ENCODE measurements at regions not wholly inside any gene's neighbourhood (a gene's known extent, or its start where the extent isn't known, plus 50 kb on each side); places are given as distances from the start of the nearest gene placed in this dataset.
"Not testable (repeated sequence)": the region's sequence is repeated elsewhere in the genome, so short reads cannot be mapped to it uniquely, and the experiment has no call there.

- no peak for FAIRE-seq
Observed at GRCh38 chr22:45061332-45061731, 51.5 kb upstream of the PHF21B start.

GRCh38 chr22:45064313-45065278 is 54.8 kb upstream of the PHF21B start:
- no peak for FAIRE-seq

- FAIRE-seq: no peak
Observed at GRCh38 chr22:45065726-45066125, 55.9 kb upstream of the PHF21B start.

- no peak for FAIRE-seq
Observed at GRCh38 chr22:45067731-45068130, 57.9 kb upstream of the PHF21B start.

- no peak for FAIRE-seq
Observed at GRCh38 chr22:45069925-45070324, 60.1 kb upstream of the PHF21B start.

- FAIRE-seq: no peak
Observed at GRCh38 chr22:45071618-45072017, 61.8 kb upstream of the PHF21B start.

GRCh38 chr22:45072322-45072903 is 62.6 kb upstream of the PHF21B start:
- no peak for FAIRE-seq

GRCh38 chr22:45073064-45073463 is 63.3 kb upstream of the PHF21B start:
- FAIRE-seq: no peak

GRCh38 chr22:45077286-45077685 is 67.5 kb upstream of the PHF21B start:
- FAIRE-seq: no peak

- no peak for FAIRE-seq
Observed at GRCh38 chr22:45077826-45078334, 68.1 kb upstream of the PHF21B start.

GRCh38 chr22:45082795-45083194 is 73.0 kb upstream of the PHF21B start:
- FAIRE-seq: no peak

- FAIRE-seq: no peak
Observed at GRCh38 chr22:45083659-45084305, 74.0 kb upstream of the PHF21B start.

- FAIRE-seq: no peak
Observed at GRCh38 chr22:45084400-45084920, 74.7 kb upstream of the PHF21B start.

- FAIRE-seq: no peak
Observed at GRCh38 chr22:45087802-45088201, 75.9 kb upstream of the NUP50 start.

- FAIRE-seq: no peak
Observed at GRCh38 chr22:45088576-45088975, 75.1 kb upstream of the NUP50 start.

- FAIRE-seq: no peak
Observed at GRCh38 chr22:45090497-45090910, 73.2 kb upstream of the NUP50 start.

- FAIRE-seq: no peak
Observed at GRCh38 chr22:45091254-45091854, 72.4 kb upstream of the NUP50 start.

- not testable (repeated sequence) for FAIRE-seq
Observed at GRCh38 chr22:45091875-45092274, 71.8 kb upstream of the NUP50 start.

GRCh38 chr22:45092644-45093043 is 71.1 kb upstream of the NUP50 start:
- FAIRE-seq: no peak

GRCh38 chr22:45093609-45094008 is 70.1 kb upstream of the NUP50 start:
- FAIRE-seq: no peak

- FAIRE-seq: no peak
Observed at GRCh38 chr22:45094081-45094720, 69.5 kb upstream of the NUP50 start.

GRCh38 chr22:45094825-45095224 is 68.9 kb upstream of the NUP50 start:
- no peak for FAIRE-seq
